ES-I3 (cell line): ENCODE measurements at regions not wholly inside any gene's neighbourhood (a gene's known extent, or its start where the extent isn't known, plus 50 kb on each side); places are given as distances from the start of the nearest gene placed in this dataset.

Experiments
- H3K36me3 ChIP-seq: 2 replicates; pipeline ENCODE4 v1.6.1; 2013; ENCODE audit warnings: mild to moderate bottlenecking, low read length, control low read depth, moderate library complexity; ENCODE audit not compliant: insufficient read depth
- H3K4me1 ChIP-seq: 2 replicates; pipeline ENCODE4 v1.6.1; 2013; ENCODE audit warnings: mild to moderate bottlenecking, control low read depth, low read length; ENCODE audit not compliant: insufficient read depth
- H3K9ac ChIP-seq: 2 replicates; pipeline ENCODE4 v1.6.1; 2013; ENCODE audit warnings: low read depth, mild to moderate bottlenecking, low read length, moderate library complexity
- H3K9me3 ChIP-seq: 2 replicates; pipeline ENCODE4 v1.6.1; 2013; ENCODE audit warnings: mild to moderate bottlenecking, low read length, moderate library complexity; ENCODE audit not compliant: control insufficient read depth, insufficient read depth

DNA sequence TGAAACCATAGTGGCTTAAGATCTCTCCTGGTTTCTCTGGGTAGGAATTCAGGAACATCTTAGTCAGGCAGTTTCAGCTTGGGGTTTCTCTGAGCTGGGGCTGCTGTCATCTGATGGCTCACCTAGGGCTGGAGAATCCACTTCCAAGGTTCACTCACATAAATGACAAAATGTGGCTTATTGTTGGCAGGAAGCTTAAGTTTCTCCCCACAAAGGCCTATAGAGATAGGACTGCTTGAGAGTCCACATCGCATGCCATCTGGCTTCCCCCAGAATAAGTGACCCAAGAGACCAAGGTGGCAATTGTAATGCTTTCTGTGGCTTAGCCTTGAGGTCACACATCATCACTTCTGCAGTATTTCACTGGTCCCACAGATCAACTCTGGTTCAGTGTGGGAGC lies 131.4 kb downstream of the EDN1 start:
- Histone ChIP-seq H3K9me3 (no peaks in the 10 kb centered on the region), H3K36me3 (no peaks in the 10 kb centered on the region), H3K4me1 (peaks cover 17% of the 10 kb centered on the region; the same call in 1 of the 2 replicates), H3K9ac (no peak overlapping the region)

DNA sequence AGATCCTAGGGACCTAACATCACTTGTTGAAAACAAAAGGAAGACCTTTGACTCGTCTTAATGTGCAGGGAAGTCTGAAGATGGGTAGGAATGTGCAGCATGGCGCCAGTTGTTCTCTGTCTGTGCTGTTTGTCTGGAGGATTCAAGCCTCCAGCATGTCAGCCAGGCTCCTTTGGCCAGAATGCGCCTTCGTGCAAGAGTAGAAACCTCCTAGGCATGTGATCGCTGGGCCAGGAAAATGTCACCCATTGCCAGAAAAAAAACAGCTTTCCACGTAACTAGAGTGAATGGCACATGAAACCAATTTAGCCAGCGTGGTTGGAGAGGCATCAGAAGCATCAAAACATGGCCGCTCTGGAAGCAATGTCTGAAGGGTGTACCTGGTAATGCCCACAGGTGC lies 132.7 kb downstream of the EDN1 start:
- Histone ChIP-seq H3K36me3 (no peaks in the 10 kb centered on the region), H3K9me3 (no peaks in the 10 kb centered on the region), H3K4me1 (peaks cover 28% of the 10 kb centered on the region; the same call in 1 of the 2 replicates), H3K9ac (no peak overlapping the region)

GRCh38 chr6:12423832-12424231 lies 133.7 kb downstream of the EDN1 start:
- Histone ChIP-seq H3K9ac (no peak overlapping the region), H3K36me3 (no peaks in the 10 kb centered on the region), H3K4me1 (peaks cover 28% of the 10 kb centered on the region; the same call in 1 of the 2 replicates), H3K9me3 (no peaks in the 10 kb centered on the region)

- H3K4me1 ChIP-seq: peaks cover 48% of the 10 kb centered on the region
- H3K9me3 ChIP-seq: no peaks in the 10 kb centered on the region
- no peak overlapping the region for H3K9ac ChIP-seq
- H3K36me3 ChIP-seq: no peaks in the 10 kb centered on the region
These were observed 136.0 kb downstream of the EDN1 start for GRCh38 chr6:12426121-12426520.

DNA sequence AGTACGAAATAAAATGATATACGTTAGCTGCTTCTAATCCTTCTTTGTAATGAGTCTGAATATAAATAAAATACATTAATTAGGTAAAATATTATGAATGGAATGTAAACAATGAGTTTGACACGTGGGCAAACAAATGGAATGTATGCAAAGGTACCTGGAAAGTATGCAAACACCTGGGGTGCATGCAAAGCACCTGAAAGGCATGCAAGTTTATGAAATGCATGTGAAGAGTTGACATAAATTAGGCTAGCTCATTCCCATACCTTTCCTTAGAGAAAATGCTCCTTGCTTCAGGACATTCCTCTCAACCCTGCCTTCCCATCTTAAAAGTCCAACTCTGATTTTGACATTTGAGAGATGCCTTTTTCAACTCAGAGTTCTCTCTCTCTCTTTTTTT lies 140.9 kb downstream of the EDN1 start:
- H3K9me3 ChIP-seq: 0 out of 2 replicates have a peak, but pooled peaks cover 4% of the 10 kb centered on the region
- no peak overlapping the region for H3K9ac ChIP-seq
- H3K4me1 ChIP-seq: peaks cover 47% of the 10 kb centered on the region
- no peaks in the 10 kb centered on the region for H3K36me3 ChIP-seq

GRCh38 chr6:12436224-12436623 lies 146.1 kb downstream of the EDN1 start:
- H3K36me3 ChIP-seq: no peaks in the 10 kb centered on the region
- no peak overlapping the region for H3K9ac ChIP-seq
- 0 out of 2 replicates have a peak, but pooled peaks cover 4% of the 10 kb centered on the region for H3K9me3 ChIP-seq
- H3K4me1 ChIP-seq: peaks cover 9% of the 10 kb centered on the region

GRCh38 chr6:12436683-12437082 lies 146.5 kb downstream of the EDN1 start:
- Histone ChIP-seq H3K4me1 (peaks cover 5% of the 10 kb centered on the region), H3K9me3 (0 out of 2 replicates have a peak, but pooled peaks cover 4% of the 10 kb centered on the region), H3K36me3 (no peaks in the 10 kb centered on the region), H3K9ac (no peak overlapping the region)

- Histone ChIP-seq H3K9me3 (no peaks in the 10 kb centered on the region), H3K4me1 (no peaks in the 10 kb centered on the region), H3K36me3 (no peaks in the 10 kb centered on the region), H3K9ac (no peak overlapping the region)
These were observed 149.1 kb downstream of the EDN1 start for GRCh38 chr6:12439296-12439695.

- H3K4me1 ChIP-seq: no peaks in the 10 kb centered on the region
- H3K36me3 ChIP-seq: no peaks in the 10 kb centered on the region
- no peaks in the 10 kb centered on the region for H3K9me3 ChIP-seq
- H3K9ac ChIP-seq: no peak overlapping the region
These were observed 150.8 kb downstream of the EDN1 start for GRCh38 chr6:12440981-12441380.

DNA sequence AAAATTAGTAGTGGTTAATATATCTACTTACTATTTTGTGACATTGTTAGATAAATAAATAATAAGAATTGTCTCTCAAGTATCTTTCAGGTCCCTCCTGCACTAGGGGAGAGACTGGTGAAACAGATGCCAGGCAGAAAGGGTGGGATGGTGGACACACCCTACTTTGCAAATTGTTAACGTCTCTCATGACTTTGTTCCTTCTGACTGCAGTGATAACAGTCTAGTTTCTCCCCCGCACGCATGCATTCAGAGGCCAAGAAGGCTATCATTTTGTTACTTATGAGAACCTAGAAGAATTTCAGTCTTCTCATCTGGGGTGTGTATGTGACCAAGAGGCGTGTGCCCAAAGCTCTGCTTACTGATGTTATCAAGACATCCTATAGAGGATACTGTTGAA lies 152.3 kb downstream of the EDN1 start:
- no peak overlapping the region for H3K9ac ChIP-seq
- H3K36me3 ChIP-seq: no peaks in the 10 kb centered on the region
- no peaks in the 10 kb centered on the region for H3K9me3 ChIP-seq
- H3K4me1 ChIP-seq: no peaks in the 10 kb centered on the region

DNA sequence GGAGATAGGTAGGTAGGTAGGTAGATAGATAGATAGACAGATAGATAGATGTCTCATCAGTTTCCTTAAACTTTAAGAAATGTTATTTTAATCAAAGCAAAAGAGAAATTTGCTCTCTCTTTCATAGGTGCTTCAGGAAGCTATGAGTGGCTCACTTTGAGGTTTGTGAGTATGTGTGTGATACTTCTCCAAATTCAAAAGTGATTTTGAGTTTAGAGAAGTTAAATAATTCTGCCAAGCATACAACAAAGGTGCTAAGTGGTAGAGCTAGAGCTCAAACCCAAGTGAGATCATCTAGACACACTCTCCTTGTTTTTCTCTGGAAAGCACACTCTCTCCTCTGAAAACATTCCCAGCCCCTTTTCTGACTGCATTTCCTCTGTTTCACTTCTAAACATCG lies 156.2 kb downstream of the EDN1 start:
- Histone ChIP-seq H3K9me3 (no peaks in the 10 kb centered on the region), H3K9ac (no peak overlapping the region)

GRCh38 chr6:12449447-12449846 lies 159.3 kb downstream of the EDN1 start:
- Histone ChIP-seq H3K9me3 (peaks cover 9% of the 10 kb centered on the region), H3K4me1 (no peaks in the 10 kb centered on the region), H3K36me3 (no peaks in the 10 kb centered on the region)

More for the DNA sequence above, 156.2 kb downstream of the EDN1 start:
- Histone ChIP-seq H3K36me3 (no peaks in the 10 kb centered on the region), H3K4me1 (no peaks in the 10 kb centered on the region)

DNA sequence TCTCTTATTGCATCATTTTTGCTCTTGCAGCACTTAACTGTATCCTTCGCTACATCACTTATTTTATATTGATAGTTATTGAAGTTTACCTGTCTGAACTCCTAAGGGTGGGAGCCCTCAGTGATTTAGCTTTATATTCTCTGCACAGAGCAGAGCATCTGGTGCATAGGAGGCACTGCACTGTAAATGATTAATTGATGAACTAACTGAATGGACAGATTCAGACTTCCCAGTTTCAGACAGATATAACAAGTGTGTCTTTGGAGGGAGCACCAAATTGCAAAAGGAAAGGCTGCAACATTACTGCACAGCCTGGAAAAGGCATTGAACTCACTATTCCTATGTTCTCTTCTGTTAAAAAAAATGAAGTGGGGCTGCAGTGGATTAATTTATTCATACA lies 160.3 kb downstream of the EDN1 start:
- no peaks in the 10 kb centered on the region for H3K4me1 ChIP-seq
- H3K9ac ChIP-seq: no peak overlapping the region
- H3K9me3 ChIP-seq: peaks cover 10% of the 10 kb centered on the region
- H3K36me3 ChIP-seq: no peaks in the 10 kb centered on the region

More at GRCh38 chr6:12449447-12449846, 159.3 kb downstream of the EDN1 start:
- H3K9ac ChIP-seq: no peak overlapping the region

DNA sequence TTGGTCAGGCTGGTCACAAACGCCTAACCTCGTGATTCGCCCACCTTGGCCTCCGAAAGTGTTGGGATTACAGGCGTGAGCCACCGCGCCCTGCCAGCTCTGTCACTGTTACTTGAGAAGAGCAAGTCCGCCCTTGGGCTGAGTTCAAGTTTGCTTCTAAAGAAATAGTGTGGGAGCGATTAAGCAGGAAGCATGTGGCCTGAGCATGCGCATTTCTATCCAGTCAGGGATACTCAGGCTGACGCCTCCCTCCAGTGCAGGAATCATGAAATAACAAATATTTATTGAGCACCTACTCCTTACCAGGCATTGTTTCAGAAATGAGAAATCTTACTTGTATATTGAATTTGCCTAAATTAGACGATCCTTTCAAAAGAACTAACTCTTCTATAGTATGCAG lies 166.2 kb downstream of the EDN1 start:
- Histone ChIP-seq H3K36me3 (no peaks in the 10 kb centered on the region), H3K9me3 (peaks cover 11% of the 10 kb centered on the region), H3K4me1 (peaks cover 12% of the 10 kb centered on the region; the same call in 1 of the 2 replicates), H3K9ac (no peak overlapping the region)

- Histone ChIP-seq H3K9me3 (peaks cover 11% of the 10 kb centered on the region), H3K9ac (no peak overlapping the region), H3K36me3 (no peaks in the 10 kb centered on the region), H3K4me1 (peaks cover 12% of the 10 kb centered on the region; the same call in 1 of the 2 replicates)
These were observed 166.9 kb downstream of the EDN1 start for GRCh38 chr6:12457094-12457493.

GRCh38 chr6:12458558-12458957 lies 168.4 kb downstream of the EDN1 start:
- peaks cover 3% of the 10 kb centered on the region; the same call in 1 of the 2 replicates for H3K9me3 ChIP-seq
- H3K4me1 ChIP-seq: peaks cover 12% of the 10 kb centered on the region; the same call in 1 of the 2 replicates
- no peaks in the 10 kb centered on the region for H3K36me3 ChIP-seq
- no peak overlapping the region for H3K9ac ChIP-seq
